ENCODE measurements at regions not wholly inside any gene's neighbourhood (a gene's known extent, or its start where the extent isn't known, plus 50 kb on each side); places are given as distances from the start of the nearest gene placed in this dataset.

- Histone ChIP-seq H3K27ac (no peak overlapping the region), H3K4me3 (no peak overlapping the region), H3K9me3 (no peaks in the 10 kb centered on the region), H3K36me3 (no peaks in the 10 kb centered on the region), H3K27me3 (no peaks in the 10 kb centered on the region), H3K4me1 (no peaks in the 10 kb centered on the region)
- no peak for TF ChIP-seq CTCF (IDR thresholded peaks at IDR 0.05)
- no peak for TF ChIP-seq POLR2A (IDR thresholded peaks at IDR 0.05)
- intact Hi-C loops (cut with DNase I; ENCODE audit: low total_unique reads): no loop called here
- DNase-seq: no peak
Observed at GRCh38 chr3:187966096-187966495, 187.9 kb upstream of the LPP start.

GRCh38 chr3:187966636-187967406, 187.1 kb upstream of the LPP start:
- Histone ChIP-seq H3K4me3 (no peak overlapping the region), H3K27ac (no peak overlapping the region), H3K36me3 (no peaks in the 10 kb centered on the region), H3K27me3 (no peaks in the 10 kb centered on the region), H3K9me3 (no peaks in the 10 kb centered on the region), H3K4me1 (no peaks in the 10 kb centered on the region)
- DNase-seq: no peak
- TF ChIP-seq POLR2A (IDR thresholded peaks at IDR 0.05) (no peak), CTCF (IDR thresholded peaks at IDR 0.05) (no peak)
- intact Hi-C loops (cut with DNase I; ENCODE audit: low total_unique reads): no loop called here

- Histone ChIP-seq H3K27ac (no peak overlapping the region), H3K36me3 (no peaks in the 10 kb centered on the region), H3K4me3 (no peak overlapping the region), H3K27me3 (no peaks in the 10 kb centered on the region), H3K4me1 (no peaks in the 10 kb centered on the region), H3K9me3 (no peaks in the 10 kb centered on the region)
- intact Hi-C loops (cut with DNase I; ENCODE audit: low total_unique reads): no loop called here
- TF ChIP-seq POLR2A (IDR thresholded peaks at IDR 0.05) (no peak), CTCF (IDR thresholded peaks at IDR 0.05) (no peak)
- no peak for DNase-seq
Observed at GRCh38 chr3:187967993-187968392, 186.0 kb upstream of the LPP start.

GRCh38 chr3:187968883-187969580, 184.9 kb upstream of the LPP start:
- H3K4me3 ChIP-seq: no peak overlapping the region
- intact Hi-C loops (cut with DNase I; ENCODE audit: low total_unique reads): no loop called here
- H3K4me1 ChIP-seq: no peaks in the 10 kb centered on the region
- H3K27ac ChIP-seq: no peak overlapping the region
- no peaks in the 10 kb centered on the region for H3K27me3 ChIP-seq
- H3K9me3 ChIP-seq: no peaks in the 10 kb centered on the region
- H3K36me3 ChIP-seq: no peaks in the 10 kb centered on the region
- TF ChIP-seq CTCF (IDR thresholded peaks at IDR 0.05) (no peak), POLR2A (IDR thresholded peaks at IDR 0.05) (no peak)
- DNase-seq: no peak

GRCh38 chr3:187969581-187969950, 184.4 kb upstream of the LPP start:
- Histone ChIP-seq H3K9me3 (no peaks in the 10 kb centered on the region), H3K36me3 (no peaks in the 10 kb centered on the region), H3K4me1 (no peaks in the 10 kb centered on the region), H3K4me3 (no peak overlapping the region), H3K27ac (no peak overlapping the region), H3K27me3 (no peaks in the 10 kb centered on the region)
- no peak for DNase-seq
- TF ChIP-seq POLR2A (IDR thresholded peaks at IDR 0.05): no peak
- no peak for TF ChIP-seq CTCF (IDR thresholded peaks at IDR 0.05)
- intact Hi-C loops (cut with DNase I; ENCODE audit: low total_unique reads): no loop called here

Data from uterus (tissue), 3 donors.